ENCODE measurements at regions not wholly inside any gene's neighbourhood (a gene's known extent, or its start where the extent isn't known, plus 50 kb on each side); places are given as distances from the start of the nearest gene placed in this dataset.

GRCh38 chr13:63882052-63882451 lies 2466.4 kb upstream of the PCDH20 start:
- Histone ChIP-seq H4K5ac (ENCODE audit: insufficient read length, low read depth, low read length) (no peak overlapping the region), H4K8ac (replicated peaks; ENCODE audit: insufficient read length, low read depth, low read length) (no peak overlapping the region), H2BK12ac (ENCODE audit: insufficient read length, low read depth, low read length) (no peak overlapping the region), H2AK5ac (ENCODE audit: insufficient read length, low read length) (no peak overlapping the region), H3K56ac (ENCODE audit: insufficient read length, low read depth, low read length) (no peak overlapping the region), H3K23ac (ENCODE audit: insufficient read length, low read depth, low read length) (no peak overlapping the region), H3K4ac (ENCODE audit: low read depth, low read length) (no peak overlapping the region), H3K79me1 (ENCODE audit: insufficient read depth, low read depth, low read length, poor library complexity, severe bottlenecking) (no peaks in the 10 kb centered on the region), H3K79me2 (ENCODE audit: insufficient read depth, low read length) (no peaks in the 10 kb centered on the region), H3K14ac (ENCODE audit: insufficient read depth, low read length) (no peak overlapping the region), H3K27ac (ENCODE audit: insufficient read length, low read depth, low read length) (no peak overlapping the region), H3K27me3 (ENCODE audit: insufficient read depth, low read length) (no peaks in the 10 kb centered on the region), H3K4me1 (ENCODE audit: insufficient read depth, low read length) (no peaks in the 10 kb centered on the region), H3K4me2 (ENCODE audit: insufficient read depth, insufficient read length, low read length) (no peak overlapping the region), H4K91ac (ENCODE audit: insufficient read length, low read depth, low read length) (no peak overlapping the region), H2AFZ (ENCODE audit: low read length) (no peak overlapping the region), H3K18ac (ENCODE audit: insufficient read length, low read depth, low read length) (no peak overlapping the region), H2BK20ac (ENCODE audit: low read depth, low read length, poor library complexity, severe bottlenecking) (no peak overlapping the region), H3K9ac (ENCODE audit: extremely low read depth, insufficient read length, low read length) (no peak overlapping the region), H3K23me2 (ENCODE audit: insufficient read length, low read depth, low read length, poor library complexity, severe bottlenecking) (no peaks in the 10 kb centered on the region), H2BK15ac (ENCODE audit: low read depth, low read length) (no peak overlapping the region), H4K20me1 (ENCODE audit: control insufficient read depth, insufficient read depth, insufficient read length) (no peaks in the 10 kb centered on the region), H3T11ph (ENCODE audit: low read length) (no peak overlapping the region), H2BK120ac (ENCODE audit: low read depth, low read length, poor library complexity, severe bottlenecking) (no peak overlapping the region), H3K9me3 (ENCODE audit: control insufficient read depth, low read depth, low read length) (no peaks in the 10 kb centered on the region), H2BK5ac (ENCODE audit: insufficient read length, low read length) (no peak overlapping the region)
- 0 out of 7 replicates have a peak, but pooled peaks cover 0 to 1% (median 0%) of the 10 kb centered on the region in 3 experiments for H3K36me3 Mint-ChIP-seq (ENCODE audit: insufficient read depth in 1 of 3, low read depth in 3 of 3)
- no peak overlapping the region for H3K4me3 Mint-ChIP-seq
- WGBS (ENCODE audit: extremely low coverage, insufficient read length, low lambda C conversion rate), result no CpG with 5 or more reads among the region's 1 CpG
- no peaks in the 10 kb centered on the region for H3K4me1 Mint-ChIP-seq
- TF ChIP-seq CTCF (conservative IDR thresholded peaks at IDR 0.05), result no peak
- no peak overlapping the region for H3K27ac Mint-ChIP-seq
- H3K9me3 Mint-ChIP-seq, result peaks cover 0 to 4% of the 10 kb centered on the region in 2 experiments; a peak in 2 of 5 replicates
- DNase-seq, result no peak
- no peaks in the 10 kb centered on the region for H3K27me3 Mint-ChIP-seq (ENCODE audit: low read depth)
